Right atrium auricular region (tissue), 2 donors: ENCODE measurements at regions not wholly inside any gene's neighbourhood (a gene's known extent, or its start where the extent isn't known, plus 50 kb on each side); places are given as distances from the start of the nearest gene placed in this dataset.

ENCODE experiments used
- DNase-seq: peaks from one replicate; pipeline ENCODE4 v3.0.0-alpha.2; 2019; ENCODE audit warnings: low spot score
- H3K27ac ChIP-seq, 2 donors: fragments of 200-600 bp; sonication (generic); 1 replicate in 1 of 2; 2 replicates in 1 of 2; pipeline ENCODE4 v1.5.1; 2016 to 2019
- H3K27me3 ChIP-seq, 2 donors: fragments of 200-600 bp; sonication (generic); one replicate each; pipeline versions ENCODE4 v1.5.1 to v1.6.0; 2017 to 2019
- H3K36me3 ChIP-seq: fragments of 200-600 bp; sonication (generic); one replicate; pipeline ENCODE4 v1.5.1; 2016
- H3K4me1 ChIP-seq, 2 donors: fragments of 200-600 bp; sonication (generic); one replicate each; pipeline versions ENCODE4 v1.5.1 to v1.6.0; 2017 to 2019
- H3K4me3 ChIP-seq, 2 donors: fragments of 200-600 bp; sonication (generic); 1 replicate in 1 of 2; 2 replicates in 1 of 2; pipeline ENCODE4 v1.5.1; 2017 to 2019; ENCODE audit warnings: mild to moderate bottlenecking in 1 of 2, moderate library complexity in 1 of 2
- H3K9me3 ChIP-seq, 2 donors: fragments of 200-600 bp; sonication (generic); one replicate each; pipeline ENCODE4 v1.5.1; 2019
- CTCF ChIP-seq, 2 donors: fragments of 200-600 bp; sonication (generic); IDR thresholded peaks; one replicate each; pipeline ENCODE4 v1.5.1; 2019; ENCODE audit warnings: antibody characterized with exemption in 2 of 2

- Histone ChIP-seq H3K4me3 (peak overlapping the region; percentile 12 to 27), H3K4me1 (peaks cover 0 to 7% of the 10 kb centered on the region in 2 donors), H3K9me3 (no peaks in the 10 kb centered on the region), H3K36me3 (no peaks in the 10 kb centered on the region), H3K27me3 (no peaks in the 10 kb centered on the region), H3K27ac (no peak overlapping the region)
- TF ChIP-seq CTCF (IDR thresholded peaks at IDR 0.05) = no peak
- DNase-seq = no peak
Measured at GRCh38 chr9:23538067-23538402, 288.0 kb downstream of the ELAVL2 start.

- TF ChIP-seq CTCF (IDR thresholded peaks at IDR 0.05) = no peak
- DNase-seq = no peak
- Histone ChIP-seq H3K27ac (no peak overlapping the region), H3K9me3 (no peaks in the 10 kb centered on the region), H3K4me1 (peaks cover 0 to 7% of the 10 kb centered on the region in 2 donors), H3K4me3 (no peak overlapping the region), H3K36me3 (no peaks in the 10 kb centered on the region), H3K27me3 (no peaks in the 10 kb centered on the region)
Measured at GRCh38 chr9:23538461-23539003, 287.5 kb downstream of the ELAVL2 start.

GRCh38 chr9:23539311-23539710 lies 286.7 kb downstream of the ELAVL2 start:
- Histone ChIP-seq H3K27me3 (no peaks in the 10 kb centered on the region), H3K4me1 (peaks cover 0 to 7% of the 10 kb centered on the region in 2 donors)

GRCh38 chr9:23541976-23542375 lies 284.1 kb downstream of the ELAVL2 start:
- no peaks in the 10 kb centered on the region for H3K9me3 ChIP-seq
- H3K36me3 ChIP-seq = no peaks in the 10 kb centered on the region
- H3K27me3 ChIP-seq = no peaks in the 10 kb centered on the region
- peaks cover 0 to 7% of the 10 kb centered on the region in 2 donors for H3K4me1 ChIP-seq
- no peak for TF ChIP-seq CTCF (IDR thresholded peaks at IDR 0.05)
- H3K4me3 ChIP-seq = no peak overlapping the region
- no peak overlapping the region for H3K27ac ChIP-seq
- no peak for DNase-seq

More at GRCh38 chr9:23539311-23539710, 286.7 kb downstream of the ELAVL2 start:
- H3K36me3 ChIP-seq = no peaks in the 10 kb centered on the region
- H3K4me3 ChIP-seq = no peak overlapping the region
- H3K27ac ChIP-seq = no peak overlapping the region
- no peak for TF ChIP-seq CTCF (IDR thresholded peaks at IDR 0.05)
- no peak for DNase-seq
- no peaks in the 10 kb centered on the region for H3K9me3 ChIP-seq

- no peak for TF ChIP-seq CTCF (IDR thresholded peaks at IDR 0.05)
- DNase-seq = no peak
- Histone ChIP-seq H3K27ac (no peak overlapping the region), H3K27me3 (no peaks in the 10 kb centered on the region), H3K36me3 (no peaks in the 10 kb centered on the region), H3K4me1 (peaks cover 0 to 3% of the 10 kb centered on the region in 2 donors), H3K4me3 (no peak overlapping the region), H3K9me3 (no peaks in the 10 kb centered on the region)
Measured at GRCh38 chr9:23542438-23542837, 283.6 kb downstream of the ELAVL2 start.

- no peak overlapping the region for H3K27ac ChIP-seq
- H3K27me3 ChIP-seq = no peaks in the 10 kb centered on the region
- no peak overlapping the region for H3K4me3 ChIP-seq
- DNase-seq = no peak
- TF ChIP-seq CTCF (IDR thresholded peaks at IDR 0.05) = no peak
- H3K9me3 ChIP-seq = no peaks in the 10 kb centered on the region
- no peaks in the 10 kb centered on the region for H3K36me3 ChIP-seq
- H3K4me1 ChIP-seq = no peaks in the 10 kb centered on the region
Measured at GRCh38 chr9:23542927-23543326, 283.1 kb downstream of the ELAVL2 start.
